ENCODE measurements at regions not wholly inside any gene's neighbourhood (a gene's known extent, or its start where the extent isn't known, plus 50 kb on each side); places are given as distances from the start of the nearest gene placed in this dataset.

GRCh38 chr10:8235253-8236027, 181.0 kb downstream of the GATA3 start:
- no peak for DNase-seq

GRCh38 chr10:8238986-8239385, 184.5 kb downstream of the GATA3 start:
- no peak for DNase-seq

GRCh38 chr10:8240861-8241260, 186.4 kb downstream of the GATA3 start:
- no peak for DNase-seq

GRCh38 chr10:8242295-8242872, 187.9 kb downstream of the GATA3 start:
- DNase-seq, result no peak

GRCh38 chr10:8245131-8245813, 190.8 kb downstream of the GATA3 start:
- DNase-seq, result no peak

- DNase-seq, result no peak
Measured at GRCh38 chr10:8245814-8246142, 191.3 kb downstream of the GATA3 start.

- DNase-seq, result no peak
Measured at GRCh38 chr10:8246548-8246947, 192.1 kb downstream of the GATA3 start.

GRCh38 chr10:8247191-8247590, 192.7 kb downstream of the GATA3 start:
- DNase-seq, result no peak

- no peak for DNase-seq
Measured at GRCh38 chr10:8248868-8249267, 194.4 kb downstream of the GATA3 start.

- DNase-seq, result no peak
Measured at GRCh38 chr10:8254350-8254749, 199.9 kb downstream of the GATA3 start.

GRCh38 chr10:8255301-8255700, 200.8 kb downstream of the GATA3 start:
- DNase-seq, result no peak

GRCh38 chr10:8260645-8261044, 206.2 kb downstream of the GATA3 start:
- no peak for DNase-seq

GRCh38 chr10:8262317-8262716, 207.8 kb downstream of the GATA3 start:
- no peak for DNase-seq

- no peak for DNase-seq
Measured at GRCh38 chr10:8269976-8270375, 215.5 kb downstream of the GATA3 start.

- DNase-seq, result no peak
Measured at GRCh38 chr10:8272794-8273425, 218.4 kb downstream of the GATA3 start.

GRCh38 chr10:8273749-8274148, 219.3 kb downstream of the GATA3 start:
- no peak for DNase-seq

- DNase-seq, result no peak
Measured at GRCh38 chr10:8275911-8276310, 221.4 kb downstream of the GATA3 start.

GRCh38 chr10:8278099-8278498, 223.6 kb downstream of the GATA3 start:
- DNase-seq, result no peak

GRCh38 chr10:8279598-8279997, 225.1 kb downstream of the GATA3 start:
- DNase-seq, result no peak

- no peak for DNase-seq
Measured at GRCh38 chr10:8280946-8281345, 226.5 kb downstream of the GATA3 start.

- no peak for DNase-seq
Measured at GRCh38 chr10:8282340-8282739, 227.9 kb downstream of the GATA3 start.

- no peak for DNase-seq
Measured at GRCh38 chr10:8283166-8283905, 228.8 kb downstream of the GATA3 start.

- DNase-seq, result no peak
Measured at GRCh38 chr10:8283986-8284385, 229.5 kb downstream of the GATA3 start.

All from KG1 (cell line).